ENCODE measurements at regions not wholly inside any gene's neighbourhood (a gene's known extent, or its start where the extent isn't known, plus 50 kb on each side); places are given as distances from the start of the nearest gene placed in this dataset.
"Not testable (repeated sequence)": the region's sequence is repeated elsewhere in the genome, so short reads cannot be mapped to it uniquely, and the experiment has no call there.

DNA sequence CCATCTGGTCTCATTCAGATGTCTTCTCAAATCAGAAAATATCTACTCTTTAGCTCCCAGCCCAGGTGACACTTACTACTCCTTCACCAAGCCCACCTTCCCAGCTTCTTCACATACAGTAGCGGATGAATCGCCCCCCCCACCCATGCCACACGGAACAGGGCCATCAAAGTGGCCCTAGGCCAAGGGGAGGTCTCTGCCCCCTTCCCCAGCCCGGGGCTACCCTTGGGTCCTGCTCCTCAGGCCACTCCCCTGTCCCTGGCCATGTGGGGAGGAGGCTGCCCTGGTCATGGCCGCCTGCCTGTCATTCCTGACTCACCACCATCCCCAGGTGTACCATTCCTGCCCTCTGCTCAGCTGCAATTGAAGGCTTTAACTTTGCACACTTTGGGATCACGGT is 142.8 kb downstream of the NECTIN1 start:
- DNase-seq (ENCODE audit: low spot score): peak; percentile 66

DNA sequence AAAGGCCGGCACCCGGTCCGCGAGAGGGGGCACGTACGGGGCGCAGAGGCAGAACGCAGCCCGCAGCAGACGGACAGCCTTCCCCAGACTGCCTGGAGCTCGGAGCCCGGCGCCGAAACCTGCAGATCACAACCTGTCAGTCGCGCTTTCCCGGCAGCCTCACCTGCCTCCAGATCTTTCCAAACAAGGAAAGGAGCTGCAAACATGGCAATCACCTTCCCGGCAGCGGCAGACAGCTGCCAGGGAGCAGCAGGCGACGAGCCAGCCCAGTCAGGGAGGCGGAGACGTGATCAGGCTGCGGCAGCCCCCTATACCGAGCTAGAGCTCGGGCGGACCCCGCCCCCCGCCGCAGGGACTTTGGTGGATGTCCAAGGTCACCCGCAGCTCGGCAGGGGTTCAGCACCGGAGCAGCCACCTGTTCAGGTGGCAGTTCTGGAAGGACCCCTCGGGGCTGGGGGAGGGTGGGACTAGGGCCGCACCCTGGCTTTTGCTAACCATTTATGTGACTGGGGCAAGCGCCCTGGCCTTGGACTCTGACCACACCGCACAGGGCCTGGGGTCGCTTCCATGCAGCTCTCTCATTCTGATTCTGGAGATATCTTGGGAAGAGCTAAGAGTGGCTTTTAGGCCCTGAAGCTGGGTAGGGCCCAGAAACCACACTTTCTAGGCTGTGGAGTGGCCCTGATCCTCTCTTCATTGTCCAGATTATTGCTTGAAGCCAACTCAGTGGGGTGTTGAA is 143.8 kb downstream of the NECTIN1 start:
- DNase-seq (ENCODE audit: low spot score): peak; percentile 61

DNA sequence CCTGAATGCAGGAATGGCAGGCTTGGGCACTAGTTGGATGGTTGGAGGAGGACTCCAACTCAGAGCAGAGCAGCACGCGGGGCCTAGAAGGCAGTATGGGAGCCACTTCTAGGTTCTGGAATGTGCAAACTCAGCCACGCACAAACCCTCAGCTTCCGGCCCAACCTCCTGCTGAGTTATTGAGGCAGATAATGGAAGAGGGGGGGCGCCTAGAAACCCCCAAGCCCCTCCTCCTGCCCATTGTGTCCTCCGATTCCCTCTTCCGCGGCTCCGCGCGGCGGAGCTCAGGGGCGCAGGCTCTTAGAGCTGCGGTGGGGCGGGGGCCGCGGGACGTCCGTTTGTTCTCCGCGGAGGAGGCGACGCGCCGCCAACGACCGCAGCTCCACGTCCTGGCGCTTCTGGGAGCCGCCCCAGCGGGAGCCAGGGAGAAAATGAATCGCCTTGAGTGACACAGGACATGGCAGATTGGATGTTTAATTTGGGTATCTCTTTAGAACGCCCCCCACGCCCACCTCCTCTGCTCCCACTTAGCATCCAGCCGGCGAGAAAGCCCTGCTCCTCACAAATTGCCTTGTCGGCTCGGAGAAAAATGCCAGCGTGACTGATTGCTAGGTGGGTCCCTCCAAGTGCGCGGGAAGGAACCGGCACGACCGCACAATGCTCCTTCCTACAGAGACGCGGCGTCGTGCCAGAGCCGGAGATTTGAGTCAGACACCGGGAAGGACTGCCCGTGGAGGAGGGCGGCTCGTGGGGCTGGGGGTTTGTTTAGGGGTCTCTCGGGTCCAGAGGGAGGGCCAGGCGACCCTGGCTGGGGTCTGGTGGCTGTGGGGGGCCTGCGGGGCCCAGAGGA is 144.6 kb downstream of the NECTIN1 start:
- DNase-seq (ENCODE audit: low spot score): peak; percentile 94

DNA sequence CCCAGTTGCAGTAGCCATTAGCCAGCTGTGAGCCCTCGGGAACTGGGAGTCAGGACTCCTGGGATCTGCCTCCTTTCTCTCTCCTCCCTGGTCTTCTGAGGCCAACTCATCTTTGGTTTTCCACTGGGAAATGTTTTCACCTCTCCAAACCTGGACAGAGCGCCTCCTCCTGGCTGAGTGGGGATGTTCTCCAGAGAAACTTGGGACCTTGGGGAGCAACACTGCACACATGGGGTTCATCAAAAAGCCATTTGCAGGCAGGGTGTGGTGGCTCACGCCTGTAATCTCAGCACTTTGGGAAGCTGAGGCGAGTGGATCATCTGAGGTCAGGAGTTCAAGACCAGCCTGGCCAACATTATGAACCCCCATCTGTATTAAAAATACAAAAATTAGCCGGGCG is 145.4 kb downstream of the NECTIN1 start:
- DNase-seq (ENCODE audit: low spot score): no peak

DNA sequence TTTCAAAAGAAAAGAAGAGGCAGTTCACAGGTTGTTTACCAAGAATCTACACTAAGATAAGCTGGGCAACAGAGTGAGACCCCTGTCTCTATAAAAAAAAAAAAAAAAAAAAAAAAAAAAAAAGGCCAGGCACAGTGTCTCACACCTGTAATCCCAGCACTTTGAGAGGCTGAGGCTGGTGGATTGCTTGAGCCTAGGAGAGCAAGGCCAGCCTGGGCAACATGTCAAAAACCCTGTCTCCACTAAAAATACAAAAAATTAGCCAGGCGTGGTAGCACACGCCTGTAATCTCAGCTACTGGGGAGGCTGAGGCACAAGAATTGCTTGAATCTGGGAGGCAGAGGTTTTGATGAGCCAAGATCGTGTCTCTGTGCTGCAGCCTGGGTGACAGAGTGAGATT is 147.6 kb downstream of the NECTIN1 start:
- not testable (repeated sequence) for DNase-seq (ENCODE audit: low spot score)

DNA sequence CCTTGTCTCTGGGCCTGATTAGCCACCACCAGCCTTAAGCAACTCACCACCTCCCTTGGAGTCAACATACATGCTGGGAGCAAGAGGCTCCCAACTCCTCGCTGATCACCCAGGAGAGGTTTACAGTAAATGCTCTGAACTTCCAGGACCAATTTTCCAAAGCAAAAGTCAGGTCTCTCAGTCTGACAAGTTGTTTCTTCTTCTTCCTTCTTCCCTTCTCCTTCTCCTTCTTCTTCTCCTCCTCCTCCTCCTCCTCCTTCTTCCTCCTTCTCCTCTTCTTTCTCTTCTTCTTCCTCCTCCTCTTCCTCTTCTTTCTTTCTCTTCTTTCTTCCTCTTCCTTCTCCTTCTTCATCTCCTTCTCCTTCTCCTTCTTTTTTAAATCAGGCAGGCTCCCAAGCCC is 148.2 kb downstream of the NECTIN1 start:
- no peak for DNase-seq (ENCODE audit: low spot score)

DNA sequence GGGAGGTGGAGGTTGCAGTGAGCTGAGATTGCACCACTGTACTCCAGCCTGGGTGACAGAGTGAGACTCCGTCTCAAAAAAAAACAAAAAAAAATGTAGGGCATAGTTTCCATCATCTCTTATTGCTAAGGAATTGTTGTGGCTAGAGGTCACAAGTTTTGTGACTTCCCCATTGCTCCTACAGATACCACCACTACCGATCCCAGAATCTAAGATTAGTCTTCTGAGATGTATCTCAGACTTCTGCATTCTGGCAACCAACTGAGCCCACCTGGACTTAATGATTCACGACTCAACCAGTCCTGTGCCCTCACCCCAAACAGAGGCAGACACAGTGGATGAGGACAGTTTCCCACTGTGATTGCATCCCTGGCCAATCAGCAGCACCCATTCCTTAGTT is 148.9 kb downstream of the NECTIN1 start:
- DNase-seq (ENCODE audit: low spot score): no peak

DNA sequence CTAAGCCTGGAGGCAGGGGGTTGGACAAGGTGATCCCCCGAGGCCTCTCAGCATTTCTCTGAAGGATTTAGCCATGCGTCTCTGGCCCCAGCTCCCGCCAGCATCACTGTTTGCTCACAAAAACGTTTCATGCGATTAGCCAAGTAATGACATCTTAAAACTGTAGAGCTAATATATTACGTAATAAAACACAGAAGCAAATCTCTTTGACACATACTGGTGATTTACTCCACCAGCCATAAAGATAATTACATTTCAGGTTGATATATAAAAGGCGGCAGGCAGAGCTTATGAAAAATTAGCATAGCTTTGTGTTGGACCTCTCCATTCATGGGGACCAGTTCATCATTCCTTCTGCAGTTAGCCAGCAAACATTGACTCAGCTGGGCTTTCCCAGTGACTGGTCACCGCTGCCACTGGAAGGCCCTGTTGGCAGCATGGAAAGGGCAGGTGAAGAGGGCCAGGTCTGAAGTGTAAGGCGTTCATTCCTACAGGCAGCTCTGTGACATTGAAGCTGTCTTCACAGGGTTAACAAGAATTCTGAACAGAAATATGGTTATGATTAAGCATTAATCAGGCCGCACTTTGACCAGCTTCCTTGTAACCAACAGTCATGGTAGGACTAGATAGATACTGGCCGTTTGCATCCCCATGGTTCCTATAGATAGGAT is 150.3 kb downstream of the NECTIN1 start:
- peak; percentile 47 for DNase-seq (ENCODE audit: low spot score)

DNA sequence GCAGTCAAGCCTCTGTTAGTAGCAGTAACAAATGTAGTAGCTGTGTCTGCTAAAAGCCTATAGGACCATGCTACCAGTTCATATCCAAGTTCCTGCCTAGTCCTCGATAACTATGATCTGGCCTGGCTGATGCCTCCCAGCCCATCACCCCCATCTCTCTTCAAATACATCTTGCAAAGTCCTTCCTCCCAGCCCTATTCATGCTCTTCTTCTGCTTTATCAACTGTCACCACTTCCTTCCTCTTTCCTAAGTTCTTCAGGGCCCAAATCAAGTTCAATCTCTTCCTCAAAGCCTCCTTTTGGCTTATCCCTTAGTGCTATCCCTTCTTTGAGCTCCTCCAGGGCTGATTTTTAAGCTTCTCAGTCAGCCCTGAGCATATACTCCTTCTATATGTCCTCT is 150.9 kb upstream of the THY1 start:
- no peak for DNase-seq (ENCODE audit: low spot score)

DNA sequence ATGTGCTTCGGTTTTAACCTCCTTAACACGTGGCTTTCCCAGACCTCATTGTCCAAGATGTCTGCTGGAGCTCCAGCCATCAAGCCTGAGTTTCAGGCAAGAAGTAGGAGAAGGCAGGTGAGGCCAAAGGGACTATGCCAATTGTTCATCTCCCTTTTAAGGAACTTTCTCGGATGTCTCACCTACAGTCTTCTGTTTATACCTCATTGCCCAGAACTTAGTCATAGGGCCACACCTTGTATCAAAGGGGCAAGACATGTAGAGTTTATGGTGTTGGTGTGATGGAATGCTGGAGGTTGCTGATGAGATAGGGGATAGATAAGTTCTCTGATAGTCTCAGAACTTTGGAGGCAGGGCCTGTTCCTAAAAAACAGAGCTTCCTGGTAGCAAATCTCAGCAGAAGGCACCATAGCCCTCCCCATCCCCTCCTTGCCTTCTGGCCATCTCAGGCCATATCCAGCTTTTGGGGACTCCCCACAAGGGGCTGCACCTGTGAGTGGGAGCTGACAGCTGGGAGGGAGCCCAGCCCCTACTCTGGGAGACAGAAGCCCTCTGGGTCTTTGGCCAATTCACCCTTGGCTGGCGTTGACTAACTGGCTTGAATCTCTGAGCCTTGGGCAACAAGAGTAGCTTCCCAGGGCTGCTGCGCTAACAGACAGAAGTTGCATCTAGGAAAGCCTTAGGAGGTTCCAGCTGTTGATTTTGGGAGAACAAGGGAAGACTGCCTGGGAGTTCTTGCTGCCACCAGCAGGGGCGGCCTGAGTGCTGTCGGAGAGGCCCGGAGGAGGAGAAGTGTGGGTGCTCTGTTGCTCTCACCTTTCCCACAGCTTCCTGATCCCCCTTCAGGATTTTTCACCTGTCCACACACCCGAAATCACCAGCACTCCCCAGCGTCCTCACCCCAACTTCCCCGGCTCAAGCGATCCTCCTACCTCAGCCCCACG is 149.8 kb upstream of the THY1 start:
- DNase-seq (ENCODE audit: low spot score): peak; percentile 72

DNA sequence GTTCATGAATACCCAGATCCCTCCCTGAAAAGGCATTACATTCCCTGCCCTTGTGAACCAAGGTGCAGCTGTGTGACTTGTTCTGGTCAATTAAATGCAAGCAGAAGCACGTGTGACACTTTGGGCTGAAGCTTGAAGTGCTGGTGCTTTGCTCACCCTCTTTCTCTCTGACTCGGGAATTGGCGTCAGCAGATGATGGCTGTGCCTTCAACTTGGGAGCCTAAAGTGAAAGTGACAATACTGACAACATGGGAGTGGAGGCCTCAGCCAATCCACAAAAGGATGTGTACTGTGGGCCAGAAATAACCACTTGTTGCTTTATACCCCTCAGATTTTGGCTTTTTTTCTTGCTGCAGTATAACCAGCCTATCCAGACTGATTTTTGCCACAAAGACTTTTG is 148.3 kb upstream of the THY1 start:
- no peak for DNase-seq (ENCODE audit: low spot score)

DNA sequence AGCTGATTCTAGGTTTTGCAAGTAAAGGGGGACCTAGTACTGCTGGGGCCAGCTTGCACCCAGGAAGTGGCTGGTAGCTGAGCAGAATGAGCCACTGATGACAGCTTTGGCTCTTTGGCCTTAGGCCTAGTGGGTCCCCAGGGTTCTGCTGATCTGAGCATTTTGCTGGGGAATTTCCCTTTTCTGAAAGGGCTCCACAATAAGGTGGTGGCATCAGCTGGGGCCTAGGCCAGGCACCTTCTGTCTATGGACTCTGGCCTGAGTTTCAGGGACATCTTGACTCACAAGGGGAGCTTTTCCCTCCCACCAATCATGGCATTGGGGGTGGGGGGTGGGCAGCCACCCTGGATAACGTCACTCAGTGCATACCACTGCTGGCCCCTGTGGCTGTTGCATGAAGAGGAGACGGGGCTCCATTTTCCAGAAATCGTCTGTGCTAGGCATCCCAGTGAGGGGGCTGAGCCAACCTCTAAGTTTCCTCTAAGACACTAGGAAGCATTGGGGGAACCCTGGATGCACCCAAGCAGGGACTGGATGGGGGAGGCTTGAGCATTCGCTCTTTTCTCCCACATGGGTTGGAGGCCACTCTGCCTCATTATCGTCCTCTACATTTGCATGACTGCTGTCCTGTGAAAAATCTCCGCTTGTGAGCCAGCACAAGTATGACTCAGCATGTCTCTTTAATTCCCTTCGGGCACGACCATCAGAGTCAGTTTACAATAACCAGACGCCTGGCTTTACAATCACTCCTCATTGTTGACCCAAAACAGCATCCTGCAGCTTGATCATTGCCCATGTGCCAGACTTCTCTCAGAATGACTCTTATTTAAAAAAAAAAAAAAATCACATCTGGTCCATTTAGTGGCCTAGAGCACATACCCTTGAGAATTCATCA is 145.0 kb upstream of the THY1 start:
- DNase-seq (ENCODE audit: low spot score): peak; percentile 68

DNA sequence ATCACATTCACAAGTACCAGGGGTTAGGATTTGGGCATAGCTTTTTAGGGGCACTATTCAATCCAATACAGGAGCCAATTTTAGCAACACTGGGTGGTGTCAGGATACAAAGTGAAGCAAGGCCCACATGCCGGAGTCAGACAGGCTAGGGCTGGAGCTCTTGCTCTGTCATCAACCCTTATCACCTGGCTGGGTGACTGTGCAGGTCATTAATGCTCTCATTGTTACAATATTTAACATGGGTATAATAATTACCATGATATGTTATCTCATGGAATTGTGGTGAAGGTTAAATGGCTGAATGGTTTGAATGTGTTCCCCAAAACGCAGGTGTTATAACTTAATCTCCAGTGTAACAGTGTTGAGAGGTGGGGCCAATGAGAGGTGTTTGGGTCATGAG is 143.3 kb upstream of the THY1 start:
- DNase-seq (ENCODE audit: low spot score): no peak

DNA sequence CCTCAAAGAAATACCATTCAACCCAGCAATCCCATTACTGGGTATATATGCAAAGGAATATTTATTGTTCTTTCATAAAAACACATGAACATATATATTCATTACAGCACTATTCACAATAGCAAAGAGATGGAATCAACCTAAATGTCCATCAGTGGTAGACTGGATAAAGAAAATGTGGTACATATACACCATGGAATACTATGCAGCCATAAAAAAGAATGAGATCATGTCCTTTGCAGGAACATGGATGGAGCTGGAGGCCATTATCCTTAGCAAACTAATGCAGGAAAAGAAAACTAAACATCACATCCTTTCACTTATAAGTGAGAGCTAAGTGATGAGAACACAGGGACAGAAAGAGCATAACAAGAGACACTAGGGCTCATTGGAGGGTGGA is 142.7 kb upstream of the THY1 start:
- DNase-seq (ENCODE audit: low spot score): not testable (repeated sequence)

DNA sequence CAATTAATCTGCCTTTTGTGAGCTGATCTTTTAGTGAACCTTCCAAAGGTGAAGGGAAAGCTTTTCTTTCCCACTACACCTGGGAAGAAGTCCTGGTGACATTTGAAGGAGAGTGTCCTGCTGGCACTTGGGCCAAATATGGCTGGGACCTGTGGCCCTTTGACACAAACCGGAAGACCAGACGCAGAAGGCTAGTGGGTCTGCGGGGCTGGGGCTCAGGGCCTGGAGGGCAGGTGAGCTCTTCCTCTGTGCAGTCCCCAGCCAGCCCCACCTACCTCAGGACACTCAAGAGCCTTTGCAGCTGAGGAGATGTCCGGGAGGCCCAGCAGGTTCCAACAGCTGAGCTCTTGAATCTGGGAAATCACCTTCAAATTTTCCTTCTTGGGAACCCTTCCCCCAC is 138.0 kb upstream of the THY1 start:
- no peak for DNase-seq (ENCODE audit: low spot score)

DNA sequence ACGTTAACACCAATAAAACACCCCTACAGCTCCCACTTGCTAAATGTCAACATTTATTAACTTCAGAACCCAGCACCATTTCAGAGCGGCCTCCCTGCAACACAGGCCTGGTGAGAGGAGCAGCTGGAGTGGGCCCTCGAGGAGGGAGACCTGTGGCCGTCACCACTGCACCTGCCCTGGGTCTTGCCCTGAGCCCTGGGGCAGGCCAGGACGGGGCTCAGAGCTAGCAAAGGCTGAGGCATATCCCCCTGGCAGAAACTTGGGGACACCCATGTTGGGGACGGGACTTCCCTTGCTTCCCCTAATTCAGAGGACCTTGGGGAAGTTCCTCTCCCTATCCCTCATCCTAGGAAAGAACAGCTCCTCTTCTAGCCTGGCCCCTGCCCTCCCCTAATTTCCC is 137.3 kb upstream of the THY1 start:
- DNase-seq (ENCODE audit: low spot score): no peak

DNA sequence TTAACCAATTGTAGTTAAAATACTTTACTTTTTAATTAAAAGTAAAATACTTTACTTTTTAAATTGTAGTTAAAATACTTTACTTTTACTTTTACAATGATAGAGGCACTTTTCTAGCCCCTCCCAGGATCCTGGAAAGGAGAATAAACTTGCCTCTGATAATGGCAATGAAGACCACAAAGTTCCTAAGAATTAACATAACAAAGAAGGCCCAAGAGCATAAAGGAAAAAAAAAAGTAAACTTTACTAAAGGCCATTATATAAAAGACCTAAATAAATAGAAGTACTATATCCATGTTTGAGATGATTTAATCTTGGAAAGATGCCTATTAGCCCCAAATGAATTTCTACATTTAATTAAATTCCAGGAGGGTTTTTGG is 129.1 kb upstream of the THY1 start:
- no peak for DNase-seq (ENCODE audit: low spot score)

DNA sequence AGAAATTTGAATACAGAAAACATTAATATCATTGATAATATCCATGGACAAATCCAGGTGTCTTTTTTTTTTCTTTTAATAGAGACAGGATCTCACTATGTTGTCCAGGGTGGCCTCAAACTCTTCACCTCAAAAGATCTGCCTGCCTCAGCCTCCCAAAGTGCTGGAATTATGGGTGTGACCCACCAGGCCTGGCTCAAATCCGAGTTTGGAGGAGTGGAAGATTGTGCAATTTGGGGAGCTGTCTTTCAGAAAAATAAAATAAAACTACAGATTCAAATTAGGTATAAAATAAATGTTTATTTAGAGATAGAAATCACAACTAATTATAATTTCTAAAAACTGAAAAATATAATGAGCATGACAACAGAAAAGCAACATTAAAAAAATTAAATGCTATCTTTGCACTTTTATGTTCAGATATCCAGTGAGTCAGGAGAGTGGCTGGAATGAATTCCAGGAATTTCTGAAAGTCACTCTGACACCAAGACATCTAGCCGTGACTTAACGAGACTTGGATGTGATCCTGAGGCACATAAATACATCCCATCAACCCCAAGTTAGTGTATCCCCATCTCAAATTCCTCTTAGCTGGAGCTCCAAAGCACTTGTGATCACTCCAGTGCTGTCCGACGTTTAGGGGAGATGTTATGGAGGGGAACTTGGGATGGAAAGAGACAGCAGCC is 128.6 kb upstream of the THY1 start:
- DNase-seq (ENCODE audit: low spot score): peak; percentile 20

DNA sequence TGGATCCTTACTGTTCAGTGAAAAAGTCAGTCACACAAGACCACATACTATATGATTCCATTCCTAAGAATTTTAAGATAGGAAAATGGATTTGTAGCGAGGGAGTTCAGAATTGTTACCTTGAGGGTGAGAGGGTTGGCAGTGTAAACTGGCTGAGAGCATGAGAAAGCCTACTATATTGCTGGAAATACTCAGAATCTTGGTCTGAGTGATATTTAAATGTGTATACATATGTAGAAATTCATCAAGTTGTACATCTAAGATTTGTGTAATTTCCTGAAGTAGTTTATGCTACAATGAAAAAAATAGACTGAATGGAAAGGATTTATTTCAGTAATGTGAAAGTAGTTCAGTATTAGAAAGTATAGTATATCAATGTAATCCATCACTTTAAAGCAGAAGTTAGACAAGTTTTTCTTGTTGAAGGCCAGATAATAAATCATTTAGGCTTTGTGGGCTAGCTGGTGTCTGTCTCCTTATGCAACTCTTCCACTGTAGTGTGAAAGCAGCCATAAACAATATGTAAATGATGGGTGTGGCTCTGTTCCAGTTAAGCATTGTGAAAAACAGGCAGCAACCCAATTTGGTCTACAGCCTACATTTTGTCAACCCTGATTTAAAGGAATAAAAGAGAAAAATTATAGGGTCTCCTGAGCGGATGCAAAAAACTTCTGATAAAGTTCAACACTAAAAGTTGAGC is 127.2 kb upstream of the THY1 start:
- no peak for DNase-seq (ENCODE audit: low spot score)

DNA sequence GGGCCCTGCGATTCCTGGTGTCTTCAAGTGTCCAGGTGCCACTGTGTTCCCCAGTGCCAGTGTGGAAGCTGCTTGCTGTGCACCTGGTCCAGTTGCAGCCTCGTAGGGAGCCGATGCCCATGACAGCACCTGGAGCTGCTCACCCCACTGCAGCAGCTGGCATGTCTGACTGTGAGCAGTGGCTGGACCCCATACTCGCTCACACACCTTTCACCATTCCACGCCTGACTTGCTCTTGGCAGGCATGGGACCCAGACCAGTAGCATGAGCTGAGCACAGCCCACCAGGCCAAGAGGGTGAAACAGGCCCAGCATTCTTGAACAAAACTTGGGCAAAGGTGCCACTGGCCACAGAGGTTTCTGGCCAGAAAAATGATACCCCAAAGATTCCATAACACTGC is 124.5 kb upstream of the THY1 start:
- no peak for DNase-seq (ENCODE audit: low spot score)

Measured in kidney tubule cell (primary cell).